22Rv1 (cell line): ENCODE measurements at regions not wholly inside any gene's neighbourhood (a gene's known extent, or its start where the extent isn't known, plus 50 kb on each side); places are given as distances from the start of the nearest gene placed in this dataset.

Experiments used
- CTCF ChIP-seq: fragments of 450-650 bp; IDR thresholded peaks from 2 replicates; pipeline ENCODE4 v1.5.1; 2017; ENCODE audit warnings: mild to moderate bottlenecking
- ZFX ChIP-seq: fragments of 450-650 bp; IDR thresholded peaks from 2 replicates; pipeline ENCODE4 v1.6.1; 2017; ENCODE audit warnings: antibody characterized with exemption, borderline replicate concordance

GRCh38 chr6:120526576-120526975 is 807.7 kb downstream of the TBC1D32 start:
- no peak for TF ChIP-seq CTCF
- TF ChIP-seq ZFX = no peak
